KMS-11 (cell line): ENCODE measurements at regions not wholly inside any gene's neighbourhood (a gene's known extent, or its start where the extent isn't known, plus 50 kb on each side); places are given as distances from the start of the nearest gene placed in this dataset.

Experiments used
- H2AFZ ChIP-seq: fragments of 200-600 bp; sonication (generic); 2 replicates; pipeline ENCODE4 v1.6.1; 2016; ENCODE audit warnings: antibody characterized with exemption, mixed run types, low read depth
- H3K27ac ChIP-seq: fragments of 200-600 bp; sonication (generic); 2 replicates; pipeline ENCODE4 v1.6.1; 2016; ENCODE audit warnings: mild to moderate bottlenecking, mixed run types
- H3K27me3 ChIP-seq: fragments of 200-600 bp; sonication (generic); 2 replicates; pipeline ENCODE4 v1.6.1; 2017; ENCODE audit warnings: mild to moderate bottlenecking, low read depth, mixed run types, moderate library complexity; ENCODE audit not compliant: insufficient read depth
- H3K36me3 ChIP-seq: fragments of 200-600 bp; sonication (generic); 2 replicates; pipeline ENCODE4 v1.6.1; 2017; ENCODE audit warnings: mild to moderate bottlenecking, mixed run types; ENCODE audit not compliant: insufficient read depth
- H3K4me1 ChIP-seq: fragments of 200-600 bp; sonication (generic); 2 replicates; pipeline ENCODE4 v1.6.1; 2016; ENCODE audit warnings: mild to moderate bottlenecking, low read depth, mixed run types; ENCODE audit not compliant: poor library complexity, severe bottlenecking
- H3K4me2 ChIP-seq: fragments of 200-600 bp; sonication (generic); 2 replicates; pipeline ENCODE4 v1.7.0; 2016; ENCODE audit warnings: mild to moderate bottlenecking, mixed run types
- H3K4me3 ChIP-seq: fragments of 200-600 bp; sonication (generic); IDR thresholded peaks from 2 replicates; pipeline ENCODE4 v1.6.1; 2017; ENCODE audit warnings: low read depth, low read length, mixed read lengths; ENCODE audit not compliant: insufficient read depth
- H3K79me2 ChIP-seq: fragments of 200-600 bp; sonication (generic); 2 replicates; pipeline ENCODE4 v1.6.1; 2016; ENCODE audit warnings: low read depth, mixed run types; ENCODE audit not compliant: insufficient read depth
- H3K9ac ChIP-seq: fragments of 200-600 bp; sonication (generic); 2 replicates; pipeline ENCODE4 v1.6.1; 2016; ENCODE audit warnings: mild to moderate bottlenecking, mixed run types
- H4K20me1 ChIP-seq: fragments of 200-600 bp; sonication (generic); 2 replicates; pipeline ENCODE4 v1.6.1; 2016; ENCODE audit warnings: mild to moderate bottlenecking, mixed run types; ENCODE audit not compliant: insufficient read depth
- TF ChIP-seq, protein P1 (sequence below): fragments of 200-600 bp; sonication (generic); conservative IDR thresholded peaks from 2 replicates; pipeline ENCODE4 v1.6.1; 2017; ENCODE audit warnings: low read depth, mild to moderate bottlenecking, antibody characterized with exemption, low read length, moderate library complexity, mixed read lengths

DNA sequence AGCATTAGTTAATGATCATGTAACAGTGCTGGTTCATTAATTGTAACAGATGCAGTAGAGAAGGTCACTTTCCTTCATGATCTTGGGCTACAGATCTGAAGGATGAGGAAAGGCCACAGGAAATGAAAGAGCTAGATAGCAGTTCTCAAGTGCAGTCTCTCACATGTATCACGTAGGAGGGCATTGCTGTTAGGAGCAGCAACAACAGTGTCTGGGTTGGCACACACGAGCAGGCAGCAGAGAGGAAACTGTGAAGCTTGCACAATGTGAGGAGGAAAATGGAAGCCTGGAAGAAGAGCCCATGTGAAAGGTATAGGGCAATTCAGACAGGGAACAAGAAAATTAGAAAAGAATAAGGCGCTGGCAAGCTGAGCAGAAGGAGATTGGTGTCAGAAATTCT lies 1741.5 kb downstream of the PCDH9 start:
- H3K27ac ChIP-seq = no peak overlapping the region
- H4K20me1 ChIP-seq = no peaks in the 10 kb centered on the region
- no peaks in the 10 kb centered on the region for H3K27me3 ChIP-seq
- H3K9ac ChIP-seq = no peak overlapping the region
- H3K4me1 ChIP-seq = peaks cover 22% of the 10 kb centered on the region
- no peaks in the 10 kb centered on the region for H3K36me3 ChIP-seq
- H3K4me3 ChIP-seq = no peak overlapping the region
- peak overlapping the region; percentile 41 for H3K4me2 ChIP-seq
- H2AFZ ChIP-seq = peak overlapping the region; percentile 38; the same call in 1 of the 2 replicates
- TF ChIP-seq, protein P1, sequence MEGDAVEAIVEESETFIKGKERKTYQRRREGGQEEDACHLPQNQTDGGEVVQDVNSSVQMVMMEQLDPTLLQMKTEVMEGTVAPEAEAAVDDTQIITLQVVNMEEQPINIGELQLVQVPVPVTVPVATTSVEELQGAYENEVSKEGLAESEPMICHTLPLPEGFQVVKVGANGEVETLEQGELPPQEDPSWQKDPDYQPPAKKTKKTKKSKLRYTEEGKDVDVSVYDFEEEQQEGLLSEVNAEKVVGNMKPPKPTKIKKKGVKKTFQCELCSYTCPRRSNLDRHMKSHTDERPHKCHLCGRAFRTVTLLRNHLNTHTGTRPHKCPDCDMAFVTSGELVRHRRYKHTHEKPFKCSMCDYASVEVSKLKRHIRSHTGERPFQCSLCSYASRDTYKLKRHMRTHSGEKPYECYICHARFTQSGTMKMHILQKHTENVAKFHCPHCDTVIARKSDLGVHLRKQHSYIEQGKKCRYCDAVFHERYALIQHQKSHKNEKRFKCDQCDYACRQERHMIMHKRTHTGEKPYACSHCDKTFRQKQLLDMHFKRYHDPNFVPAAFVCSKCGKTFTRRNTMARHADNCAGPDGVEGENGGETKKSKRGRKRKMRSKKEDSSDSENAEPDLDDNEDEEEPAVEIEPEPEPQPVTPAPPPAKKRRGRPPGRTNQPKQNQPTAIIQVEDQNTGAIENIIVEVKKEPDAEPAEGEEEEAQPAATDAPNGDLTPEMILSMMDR = no peak
- H3K79me2 ChIP-seq = no peaks in the 10 kb centered on the region

DNA sequence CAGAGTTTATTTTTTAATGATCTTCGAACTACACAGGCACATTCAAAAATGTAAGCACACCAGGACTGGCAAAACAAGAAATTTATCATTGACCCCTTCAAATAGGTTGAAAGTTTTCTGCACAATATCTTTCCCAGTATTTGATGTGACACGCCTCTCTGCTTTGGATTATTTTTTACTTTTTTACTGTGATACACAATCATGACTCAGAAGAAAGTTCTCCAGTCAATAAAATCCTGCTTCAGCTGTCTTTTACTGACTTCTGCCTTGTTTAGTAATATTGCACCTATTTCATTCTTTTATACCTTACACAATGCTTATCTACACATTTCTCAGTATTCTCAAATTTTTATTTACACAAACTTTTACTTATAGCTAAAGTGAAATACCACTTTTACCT lies 1750.4 kb downstream of the PCDH9 start:
- no peaks in the 10 kb centered on the region for H3K79me2 ChIP-seq
- H3K36me3 ChIP-seq = no peaks in the 10 kb centered on the region
- H2AFZ ChIP-seq = no peak overlapping the region

GRCh38 chr13:65473196-65473595 lies 1756.9 kb downstream of the PCDH9 start:
- no peak overlapping the region for H3K9ac ChIP-seq
- H3K36me3 ChIP-seq = no peaks in the 10 kb centered on the region
- H3K4me1 ChIP-seq = peaks cover 15% of the 10 kb centered on the region
- no peaks in the 10 kb centered on the region for H3K27me3 ChIP-seq
- H3K79me2 ChIP-seq = no peaks in the 10 kb centered on the region
- H3K27ac ChIP-seq = no peak overlapping the region
- TF ChIP-seq, protein P1 = no peak
- H3K4me2 ChIP-seq = no peak overlapping the region
- H3K4me3 ChIP-seq = no peak overlapping the region
- H2AFZ ChIP-seq = no peak overlapping the region
- H4K20me1 ChIP-seq = no peaks in the 10 kb centered on the region

More for the DNA sequence above, 1750.4 kb downstream of the PCDH9 start:
- no peak overlapping the region for H3K9ac ChIP-seq
- H3K4me2 ChIP-seq = no peak overlapping the region
- H3K27ac ChIP-seq = no peak overlapping the region
- TF ChIP-seq, protein P1 = no peak
- no peak overlapping the region for H3K4me3 ChIP-seq
- H3K27me3 ChIP-seq = no peaks in the 10 kb centered on the region
- H4K20me1 ChIP-seq = no peaks in the 10 kb centered on the region
- H3K4me1 ChIP-seq = no peaks in the 10 kb centered on the region

GRCh38 chr13:65472336-65472735 lies 1757.8 kb downstream of the PCDH9 start:
- Histone ChIP-seq H3K36me3 (no peaks in the 10 kb centered on the region), H3K9ac (no peak overlapping the region), H3K4me2 (no peak overlapping the region), H3K27me3 (no peaks in the 10 kb centered on the region), H4K20me1 (no peaks in the 10 kb centered on the region), H2AFZ (no peak overlapping the region), H3K4me3 (no peak overlapping the region), H3K4me1 (peaks cover 22% of the 10 kb centered on the region), H3K27ac (no peak overlapping the region), H3K79me2 (no peaks in the 10 kb centered on the region)
- TF ChIP-seq, protein P1 = no peak
